Ishikawa (cell line): ENCODE measurements at regions not wholly inside any gene's neighbourhood (a gene's known extent, or its start where the extent isn't known, plus 50 kb on each side); places are given as distances from the start of the nearest gene placed in this dataset.

Source experiments
- CREB1 ChIP-seq: IDR thresholded peaks from 2 replicates; pipeline ENCODE4 v1.6.1; 2012; ENCODE audit warnings: low read depth
- EGR1 ChIP-seq: IDR thresholded peaks from 2 replicates; pipeline ENCODE4 v1.6.1; 2012
- MAX ChIP-seq: IDR thresholded peaks from 2 replicates; pipeline ENCODE4 v1.6.1; 2012
- RAD21 ChIP-seq: IDR thresholded peaks from 2 replicates; pipeline ENCODE4 v1.6.1; 2012; ENCODE audit warnings: low read depth
- TAF1 ChIP-seq: IDR thresholded peaks from 2 replicates; pipeline ENCODE4 v1.6.1; 2012; ENCODE audit warnings: low read depth, mild to moderate bottlenecking
- TCF12 ChIP-seq: IDR thresholded peaks from 2 replicates; pipeline ENCODE4 v1.6.1; 2012; ENCODE audit warnings: low read depth
- TEAD4 ChIP-seq: IDR thresholded peaks from 2 replicates; pipeline ENCODE4 v1.6.1; 2012
- USF1 ChIP-seq: IDR thresholded peaks from 2 replicates; pipeline ENCODE4 v1.6.1; 2012
- YY1 ChIP-seq: IDR thresholded peaks from 2 replicates; pipeline ENCODE4 v1.6.1; 2012; ENCODE audit warnings: low read depth
- ZBTB7A ChIP-seq: IDR thresholded peaks from 2 replicates; pipeline ENCODE4 v1.6.1; 2012; ENCODE audit warnings: low read depth

- TF ChIP-seq TEAD4 (no peak), TAF1 (no peak), USF1 (no peak), ZBTB7A (no peak), RAD21 (no peak), TCF12 (no peak), YY1 (no peak), MAX (no peak), CREB1 (no peak), EGR1 (no peak)
These were observed 487.1 kb upstream of the CNTN3 start for GRCh38 chr3:75101329-75102147.
